GM19328 (cell line): ENCODE measurements at regions not wholly inside any gene's neighbourhood (a gene's known extent, or its start where the extent isn't known, plus 50 kb on each side); places are given as distances from the start of the nearest gene placed in this dataset.
"Not testable (repeated sequence)": the region's sequence is repeated elsewhere in the genome, so short reads cannot be mapped to it uniquely, and the experiment has no call there.

Source experiments
- ATAC-seq: cut with Tn5 transposase; IDR thresholded peaks from one replicate; pipeline ENCODE4 v1.9.1; 2021; ENCODE audit warnings: mild to moderate bottlenecking, moderate library complexity; ENCODE audit not compliant: unreplicated experiment

DNA sequence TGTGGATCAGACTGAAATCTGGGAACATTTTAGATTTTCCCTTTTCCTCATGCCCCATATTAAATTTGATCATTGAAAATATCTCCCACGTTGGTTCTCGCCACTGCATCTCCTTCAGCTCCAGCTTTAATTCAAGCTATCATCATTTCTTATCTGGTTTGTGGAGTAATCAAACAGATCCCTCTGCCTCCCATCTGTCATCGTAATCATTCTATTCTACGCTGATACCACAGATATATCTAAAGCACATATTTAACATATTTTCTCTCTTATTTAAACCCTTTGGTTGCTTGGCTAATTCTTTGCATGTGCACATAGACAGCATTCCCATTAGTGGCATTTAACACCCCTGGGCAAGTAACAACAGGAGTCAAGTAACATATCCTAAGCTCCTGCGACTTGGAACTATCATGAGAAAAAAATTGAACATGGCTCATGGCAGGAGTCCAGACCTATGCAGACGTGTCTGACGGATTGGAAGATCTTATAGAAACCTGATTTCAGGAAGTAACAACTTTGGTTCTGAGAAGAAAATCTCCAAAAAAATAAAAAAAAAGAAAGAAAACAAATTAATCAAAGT is 158.8 kb upstream of the KYNU start:
- ATAC-seq: no peak

- ATAC-seq: no peak
Measured at GRCh38 chr2:142716463-142717242, 160.8 kb upstream of the KYNU start.

- ATAC-seq: no peak
Measured at GRCh38 chr2:142714600-142714999, 162.9 kb upstream of the KYNU start.

DNA sequence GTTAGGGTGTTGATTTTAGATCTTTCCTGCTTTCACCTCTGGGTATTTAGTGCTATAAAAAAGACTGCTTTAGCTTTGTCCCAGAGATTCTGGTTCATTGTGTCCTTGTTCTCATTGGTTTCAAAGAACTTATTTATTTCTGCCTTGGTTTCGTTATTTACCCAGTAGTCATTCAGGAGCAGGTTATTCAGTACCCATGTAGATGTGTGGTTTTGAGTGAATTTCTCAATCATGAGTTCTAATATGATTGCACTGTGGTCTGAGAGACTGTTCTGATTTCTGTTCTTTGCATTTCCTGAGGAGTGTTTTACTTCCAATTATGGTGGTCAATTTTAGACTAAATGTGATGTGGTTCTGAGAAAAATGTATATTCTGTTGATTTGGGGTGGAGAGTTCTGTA is 167.1 kb upstream of the KYNU start:
- ATAC-seq: no peak

DNA sequence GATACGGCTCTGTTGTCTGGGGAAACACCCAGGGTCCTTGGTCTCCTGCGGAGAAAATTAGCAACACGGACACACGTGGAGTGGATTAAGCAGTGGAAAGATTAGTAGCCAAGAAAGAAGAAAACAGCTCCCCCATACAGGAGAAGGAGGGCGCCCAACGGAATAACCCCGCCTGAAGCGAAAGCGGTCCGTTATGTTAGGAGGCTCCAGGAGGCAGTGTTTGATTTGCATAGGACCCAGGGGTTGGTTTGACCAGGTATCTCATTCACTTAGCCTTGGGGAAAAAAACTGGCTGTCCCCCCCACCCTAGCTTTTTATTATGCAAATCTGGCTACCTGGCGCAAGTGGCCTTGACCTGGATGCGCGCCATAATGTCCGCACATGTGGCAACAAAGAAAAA is 170.1 kb upstream of the KYNU start:
- no peak for ATAC-seq

DNA sequence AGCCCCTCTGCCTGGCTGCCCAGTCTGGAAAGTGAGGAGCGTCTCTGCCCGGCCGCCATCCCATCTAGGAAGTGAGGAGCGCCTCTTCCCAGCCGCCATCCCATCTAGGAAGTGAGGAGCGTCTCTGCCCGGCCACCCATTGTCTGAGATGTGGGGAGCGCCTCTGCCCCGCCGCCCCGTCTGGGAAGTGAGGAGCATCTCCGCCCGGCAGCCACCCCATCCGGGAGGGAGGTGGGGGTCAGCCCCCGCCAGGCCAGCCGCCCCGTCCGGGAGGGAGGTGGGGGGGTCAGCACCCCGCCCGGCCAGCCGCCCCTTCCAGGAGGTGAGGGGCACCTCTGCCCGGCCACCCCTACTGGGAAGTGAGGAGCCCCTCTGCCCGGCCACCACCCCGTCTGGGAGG is 175.1 kb upstream of the KYNU start:
- not testable (repeated sequence) for ATAC-seq

- not testable (repeated sequence) for ATAC-seq
Measured at GRCh38 chr2:142695350-142696257, 181.9 kb upstream of the KYNU start.

DNA sequence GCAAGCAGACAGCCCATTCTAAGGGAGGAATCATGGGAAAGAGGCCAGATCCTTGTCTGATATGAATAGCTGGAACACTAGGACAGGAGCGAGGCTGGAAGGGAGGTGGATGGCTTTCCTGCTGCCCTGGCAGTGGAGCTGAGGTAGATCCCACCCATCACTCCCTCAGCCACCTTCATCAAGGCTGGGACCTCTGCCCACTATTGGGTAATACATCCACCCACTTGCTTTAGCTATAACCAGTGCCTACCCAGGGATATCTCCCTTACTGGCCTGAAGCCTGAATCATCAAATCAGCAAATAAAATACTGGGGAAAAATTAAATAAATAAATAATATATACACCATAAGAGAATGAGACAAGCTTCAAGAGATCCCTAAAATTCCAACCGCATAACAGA is 183.2 kb upstream of the KYNU start:
- ATAC-seq: no peak

GRCh38 chr2:142693171-142693950 is 184.1 kb upstream of the KYNU start:
- no peak for ATAC-seq

- ATAC-seq: no peak
Measured at GRCh38 chr2:142688856-142689605, 188.4 kb upstream of the KYNU start.

DNA sequence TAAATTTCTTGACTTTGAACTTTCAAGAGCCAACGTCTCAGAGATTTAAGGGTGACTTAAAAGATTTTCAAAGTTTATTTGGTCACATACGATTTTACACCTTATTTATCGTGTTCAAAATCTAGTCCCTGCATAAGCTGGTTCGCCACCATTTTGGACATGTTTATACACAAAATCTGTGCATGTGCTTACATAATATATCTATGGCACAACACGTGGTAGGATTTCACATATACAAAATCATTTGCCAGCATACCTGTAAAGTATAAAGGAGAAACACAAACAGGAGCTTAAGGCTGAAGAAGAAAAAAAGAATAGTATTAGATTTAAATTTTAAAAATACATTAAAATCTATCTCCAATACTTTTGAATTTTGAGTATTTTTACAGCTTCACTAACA is 190.0 kb upstream of the KYNU start:
- ATAC-seq: no peak

- no peak for ATAC-seq
Measured at GRCh38 chr2:142687075-142687474, 190.4 kb upstream of the KYNU start.

- no peak for ATAC-seq
Measured at GRCh38 chr2:142684667-142685066, 192.8 kb upstream of the KYNU start.

GRCh38 chr2:142682528-142682927 is 194.9 kb upstream of the KYNU start:
- no peak for ATAC-seq

DNA sequence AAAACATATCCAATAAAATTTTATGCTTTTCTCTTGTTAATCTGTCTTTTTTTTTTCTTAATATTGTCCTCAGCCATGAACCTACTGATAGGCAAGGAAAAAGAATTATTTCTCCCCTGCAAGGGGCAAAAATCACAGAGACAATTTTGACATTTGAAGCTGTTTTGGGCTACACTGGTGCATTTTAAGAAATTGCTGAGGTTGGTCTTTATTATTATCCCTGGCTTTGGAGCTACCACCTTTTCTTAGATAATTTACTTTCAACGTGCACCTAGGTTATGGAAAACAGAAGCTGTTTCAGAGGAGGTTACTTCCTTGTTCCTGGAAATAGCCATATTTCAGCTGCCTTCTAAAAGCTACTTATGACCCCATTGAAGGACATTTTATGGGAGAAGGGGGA is 195.5 kb upstream of the KYNU start:
- no peak for ATAC-seq

GRCh38 chr2:142678164-142678563 is 199.3 kb upstream of the KYNU start:
- no peak for ATAC-seq

DNA sequence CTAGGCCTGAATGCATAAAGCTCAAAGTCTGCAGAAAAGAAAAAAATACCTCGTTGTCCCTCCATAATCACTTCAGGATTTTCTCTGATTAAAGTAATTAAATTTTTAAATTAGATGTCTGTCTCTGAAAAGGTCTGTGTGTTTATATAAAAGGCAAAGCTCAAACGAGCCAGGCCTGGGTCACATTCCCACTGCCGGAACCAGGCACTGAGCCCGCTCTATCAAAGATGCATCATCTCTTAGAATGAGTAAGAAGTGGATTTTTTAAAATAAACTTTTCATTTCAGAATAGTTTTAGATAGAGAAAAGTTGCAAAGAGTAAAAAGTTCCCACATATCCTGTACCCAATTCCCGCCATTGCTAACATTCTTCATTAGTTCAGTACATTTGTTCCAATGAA is 202.1 kb upstream of the KYNU start:
- no peak for ATAC-seq

DNA sequence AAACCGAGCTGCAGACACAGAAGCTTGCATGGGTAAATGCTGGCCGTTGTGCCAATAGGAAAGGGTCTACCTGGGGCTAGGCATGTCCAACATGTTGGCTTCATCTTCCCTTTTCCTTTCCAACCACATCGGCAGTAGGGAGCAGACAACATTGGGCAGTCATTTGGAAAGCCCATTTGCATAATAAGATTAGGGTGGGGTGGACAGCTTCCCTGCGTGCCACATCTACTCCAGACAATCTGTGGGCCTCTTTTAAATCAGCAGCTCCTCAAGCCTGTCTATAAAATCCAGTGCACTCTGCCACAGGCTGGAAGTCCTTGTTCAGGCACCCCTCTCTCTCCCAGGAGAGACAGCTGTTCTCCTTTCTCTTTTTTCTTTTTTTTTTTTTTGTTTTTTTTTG is 203.6 kb upstream of the KYNU start:
- ATAC-seq: no peak

DNA sequence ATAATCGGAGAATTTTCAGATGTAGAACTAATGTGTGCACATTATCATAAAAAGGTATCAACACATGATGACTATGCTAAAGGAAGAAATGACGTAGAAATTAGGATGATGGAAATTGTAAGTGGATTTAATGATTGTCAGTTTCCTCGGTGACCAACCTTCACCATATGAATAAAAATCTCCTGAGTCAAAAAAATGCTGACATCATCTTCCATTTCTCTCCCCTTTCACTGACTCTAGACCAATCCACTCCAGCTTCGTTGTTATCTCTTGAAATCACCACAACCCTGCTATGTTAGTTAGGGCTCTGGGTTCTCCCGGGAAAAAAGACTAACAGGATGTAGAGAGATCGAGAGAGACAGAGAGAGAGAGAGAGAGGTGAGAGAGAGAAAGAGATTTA is 204.8 kb upstream of the KYNU start:
- ATAC-seq: no peak

- ATAC-seq: no peak
Measured at GRCh38 chr2:142670362-142670761, 207.1 kb upstream of the KYNU start.
